ENCODE measurements at regions not wholly inside any gene's neighbourhood (a gene's known extent, or its start where the extent isn't known, plus 50 kb on each side); places are given as distances from the start of the nearest gene placed in this dataset.

GRCh38 chr3:7879572-7879971 lies 622.1 kb upstream of the LMCD1 start:
- Histone ChIP-seq H3K9me2 (ENCODE audit: insufficient read depth, low read length) (no peaks in the 10 kb centered on the region), H4K20me1 (ENCODE audit: insufficient read depth, low read length) (no peaks in the 10 kb centered on the region), H3K4me2 (ENCODE audit: low read length) (no peak overlapping the region), H3K9me3 (ENCODE audit: low read length) (no peaks in the 10 kb centered on the region), H2AFZ (ENCODE audit: low read length) (no peak overlapping the region), H3K27ac (ENCODE audit: low read depth, low read length, poor library complexity, severe bottlenecking) (no peak overlapping the region), H3K4me3 (ENCODE audit: low read depth, low read length, poor library complexity, severe bottlenecking) (no peak overlapping the region), H3K4me1 (ENCODE audit: insufficient read depth, low read length, poor library complexity, severe bottlenecking) (no peaks in the 10 kb centered on the region), H3K79me2 (ENCODE audit: insufficient read depth, low read depth, low read length) (no peaks in the 10 kb centered on the region), H3K36me3 (ENCODE audit: insufficient read depth, low read length) (no peaks in the 10 kb centered on the region)
- no TSS peak for BruUV-seq (replicated peaks)
- POLR2A ChIA-PET, result no interaction called here
- TF ChIP-seq EZH2phosphoT487 (IDR thresholded peaks at IDR 0.05; ENCODE audit: borderline replicate concordance, low read depth, low read length) (no peak), CTCF (conservative IDR thresholded peaks at IDR 0.05; ENCODE audit: low read length) (no peak)
- CTCF ChIA-PET (ENCODE audit: unreplicated experiment), result no interaction called here
- no peak for DNase-seq (ENCODE audit: low spot score)
- intact Hi-C loops (cut with micrococcal nuclease; ENCODE audit: unreplicated experiment), result no loop called here

DNA sequence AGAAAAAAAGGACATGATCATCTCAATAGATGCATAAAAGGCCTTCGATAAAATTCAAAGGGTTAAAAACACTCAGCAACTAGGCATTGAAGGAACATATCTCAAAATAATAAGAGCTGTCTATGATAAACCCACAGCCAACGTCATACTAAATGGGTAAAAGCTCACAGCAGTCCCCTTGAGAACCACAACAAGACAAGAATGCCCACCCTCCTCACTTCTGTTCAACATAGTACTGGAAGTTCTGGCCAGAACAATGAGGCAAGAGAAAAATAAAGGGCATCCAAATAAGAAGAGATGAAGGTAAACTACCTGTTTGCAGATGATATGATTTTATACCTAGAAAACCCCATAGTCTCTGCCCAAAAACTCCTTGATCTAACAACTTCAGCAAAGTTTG lies 619.7 kb upstream of the LMCD1 start:
- Histone ChIP-seq H3K9me2 (ENCODE audit: insufficient read depth, low read length) (no peaks in the 10 kb centered on the region), H2AFZ (ENCODE audit: low read length) (no peak overlapping the region), H3K4me3 (ENCODE audit: low read depth, low read length, poor library complexity, severe bottlenecking) (no peak overlapping the region), H3K4me2 (ENCODE audit: low read length) (no peak overlapping the region), H3K9me3 (ENCODE audit: low read length) (no peaks in the 10 kb centered on the region), H3K79me2 (ENCODE audit: insufficient read depth, low read depth, low read length) (no peaks in the 10 kb centered on the region), H3K36me3 (ENCODE audit: insufficient read depth, low read length) (no peaks in the 10 kb centered on the region), H3K4me1 (ENCODE audit: insufficient read depth, low read length, poor library complexity, severe bottlenecking) (no peaks in the 10 kb centered on the region), H4K20me1 (ENCODE audit: insufficient read depth, low read length) (no peaks in the 10 kb centered on the region), H3K27ac (ENCODE audit: low read depth, low read length, poor library complexity, severe bottlenecking) (no peak overlapping the region)
- no peak for TF ChIP-seq CTCF (conservative IDR thresholded peaks at IDR 0.05; ENCODE audit: low read length)
- TF ChIP-seq EZH2phosphoT487 (IDR thresholded peaks at IDR 0.05; ENCODE audit: borderline replicate concordance, low read depth, low read length), result no peak
- ChIA-PET POLR2A (no interaction called here), CTCF (ENCODE audit: unreplicated experiment) (no interaction called here)
- no TSS peak for BruUV-seq (replicated peaks)
- no peak for DNase-seq (ENCODE audit: low spot score)
- intact Hi-C loops (cut with micrococcal nuclease; ENCODE audit: unreplicated experiment), result no loop called here

- no peak overlapping the region for H3K4me2 ChIP-seq (ENCODE audit: low read length)
- no peaks in the 10 kb centered on the region for H3K79me2 ChIP-seq (ENCODE audit: insufficient read depth, low read depth, low read length)
- no peak overlapping the region for H2AFZ ChIP-seq (ENCODE audit: low read length)
- intact Hi-C loops (cut with micrococcal nuclease; ENCODE audit: unreplicated experiment), result no loop called here
- no peaks in the 10 kb centered on the region for H3K9me2 ChIP-seq (ENCODE audit: insufficient read depth, low read length)
- H3K27ac ChIP-seq (ENCODE audit: low read depth, low read length, poor library complexity, severe bottlenecking), result no peak overlapping the region
- no peak overlapping the region for H3K4me3 ChIP-seq (ENCODE audit: low read depth, low read length, poor library complexity, severe bottlenecking)
- DNase-seq (ENCODE audit: low spot score), result no peak
- ChIA-PET CTCF (ENCODE audit: unreplicated experiment) (no interaction called here), POLR2A (interaction anchor here (0.6 kb wide), 1 partner anchor 585 kb away, joined by 3 read pairs; no protein-coding TSS in a partner anchor)
- H4K20me1 ChIP-seq (ENCODE audit: insufficient read depth, low read length), result no peaks in the 10 kb centered on the region
- no peaks in the 10 kb centered on the region for H3K4me1 ChIP-seq (ENCODE audit: insufficient read depth, low read length, poor library complexity, severe bottlenecking)
- BruUV-seq (replicated peaks), result no TSS peak
- H3K36me3 ChIP-seq (ENCODE audit: insufficient read depth, low read length), result no peaks in the 10 kb centered on the region
- no peaks in the 10 kb centered on the region for H3K9me3 ChIP-seq (ENCODE audit: low read length)
- TF ChIP-seq EZH2phosphoT487 (IDR thresholded peaks at IDR 0.05; ENCODE audit: borderline replicate concordance, low read depth, low read length) (no peak), CTCF (conservative IDR thresholded peaks at IDR 0.05; ENCODE audit: low read length) (no peak)
Observed at GRCh38 chr3:7897655-7898054, 604.0 kb upstream of the LMCD1 start.

Data from OCI-LY7 (cell line).